Activated CD8-positive, alpha-beta memory T cell treated with anti-CD3 and anti-CD28 coated beads for 48 hours (primary cell): ENCODE measurements at regions not wholly inside any gene's neighbourhood (a gene's known extent, or its start where the extent isn't known, plus 50 kb on each side); places are given as distances from the start of the nearest gene placed in this dataset.
"Not testable (repeated sequence)": the region's sequence is repeated elsewhere in the genome, so short reads cannot be mapped to it uniquely, and the experiment has no call there.

ENCODE experiments used
- DNase-seq, 3 experiments: peaks; one replicate each; pipeline ENCODE4 v3.0.0-alpha.2; 2020; ENCODE audit warnings: low read depth in 2 of 3, low spot score in 2 of 3

GRCh38 chr7:142506601-142507000, 242.7 kb upstream of the PRSS1 start:
- no peak for DNase-seq

DNA sequence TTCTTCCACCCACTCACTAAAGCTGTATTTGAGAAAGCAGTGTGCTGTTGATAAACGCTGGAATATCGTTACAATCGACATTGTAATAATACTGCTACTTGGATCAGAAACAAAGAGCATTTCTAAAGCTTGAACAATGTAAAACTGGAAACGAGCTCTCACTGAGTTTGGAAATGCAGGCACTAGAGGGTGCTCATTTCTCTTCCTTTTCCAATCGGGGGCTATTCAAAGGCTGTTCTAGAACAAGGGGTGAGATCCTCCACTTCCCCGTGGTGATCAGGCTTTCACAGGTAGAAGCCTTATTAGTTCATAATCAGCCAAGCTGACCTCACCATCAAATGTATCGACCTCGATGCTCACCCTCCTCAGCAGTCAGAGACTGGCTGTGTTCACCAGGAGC, 245.3 kb upstream of the PRSS1 start:
- DNase-seq, result not testable (repeated sequence)

GRCh38 chr7:142503036-142503435, 245.2 kb upstream of the PRSS58 start:
- DNase-seq, result no peak

DNA sequence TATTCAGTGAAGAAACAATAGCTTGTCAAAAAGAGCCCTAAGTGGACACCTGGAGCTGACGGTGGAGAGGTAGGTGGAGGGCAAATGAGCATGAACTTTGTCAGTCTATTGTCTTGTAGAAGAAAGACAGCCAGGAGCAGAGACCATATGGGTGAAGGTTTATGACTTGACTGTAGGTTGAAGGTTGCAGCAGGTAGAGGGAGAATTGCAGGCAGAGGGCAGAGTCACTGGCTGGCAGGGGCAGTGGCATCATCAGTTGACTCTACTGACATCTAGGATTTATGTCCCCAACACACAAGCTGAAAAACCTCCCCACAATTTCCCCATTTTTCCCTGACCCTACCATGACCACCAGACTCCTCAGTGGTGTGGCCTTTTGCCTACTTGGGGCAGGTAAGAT, 243.6 kb upstream of the PRSS58 start:
- DNase-seq, result no peak

GRCh38 chr7:142500366-142500765, 242.5 kb upstream of the PRSS58 start:
- DNase-seq, result no peak

- no peak for DNase-seq
These were observed 241.8 kb upstream of the PRSS58 start for GRCh38 chr7:142499635-142500034.

DNA sequence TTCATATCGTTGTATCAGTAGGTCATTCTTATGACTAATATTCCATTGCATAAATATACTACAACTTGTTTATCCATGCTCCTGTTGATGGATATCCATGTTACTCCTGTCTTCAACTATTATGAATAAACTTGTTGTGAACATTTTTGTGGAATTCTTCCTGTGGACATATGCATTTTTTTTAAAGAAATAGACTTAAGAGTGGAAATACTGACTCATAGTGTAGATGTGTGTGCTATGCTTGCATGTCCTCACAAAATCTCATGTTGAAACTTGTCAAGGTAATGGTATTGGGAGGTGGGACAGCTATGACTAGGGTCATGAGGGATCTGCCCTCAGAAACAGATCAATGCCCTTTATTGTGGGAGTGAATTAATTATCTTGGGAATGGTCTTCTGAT, 240.5 kb upstream of the PRSS58 start:
- DNase-seq, result no peak

- no peak for DNase-seq
These were observed 238.7 kb upstream of the PRSS58 start for GRCh38 chr7:142496545-142496991.

GRCh38 chr7:142495879-142496278, 238.0 kb upstream of the PRSS58 start:
- not testable (repeated sequence) for DNase-seq

GRCh38 chr7:142495301-142495700, 237.4 kb upstream of the PRSS58 start:
- not testable (repeated sequence) for DNase-seq

DNA sequence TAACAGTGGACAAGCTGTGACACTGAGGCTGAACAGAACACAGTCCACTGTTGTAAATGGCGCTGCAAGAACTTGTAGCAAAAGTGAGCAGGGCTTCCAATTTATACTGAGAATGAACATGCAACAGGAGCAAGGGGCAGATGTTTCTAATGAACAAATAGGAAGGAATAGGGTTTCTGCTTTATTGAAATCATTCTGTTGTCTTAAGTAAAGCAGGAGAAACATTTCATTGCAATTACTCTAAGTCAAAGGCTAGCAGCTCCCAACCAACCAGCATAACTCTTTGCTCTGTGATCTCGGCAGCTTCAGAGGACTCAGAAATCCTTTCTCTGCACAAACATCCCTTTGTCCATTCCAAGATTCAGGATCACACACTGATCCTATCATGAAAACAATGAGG, 236.2 kb upstream of the PRSS58 start:
- no peak for DNase-seq

GRCh38 chr7:142488842-142489241, 231.0 kb upstream of the PRSS58 start:
- DNase-seq, result no peak

GRCh38 chr7:142488036-142488633, 230.3 kb upstream of the PRSS58 start:
- no peak for DNase-seq

GRCh38 chr7:142487565-142487964, 229.7 kb upstream of the PRSS58 start:
- not testable (repeated sequence) for DNase-seq

GRCh38 chr7:142487124-142487523, 229.3 kb upstream of the PRSS58 start:
- DNase-seq, result no peak

DNA sequence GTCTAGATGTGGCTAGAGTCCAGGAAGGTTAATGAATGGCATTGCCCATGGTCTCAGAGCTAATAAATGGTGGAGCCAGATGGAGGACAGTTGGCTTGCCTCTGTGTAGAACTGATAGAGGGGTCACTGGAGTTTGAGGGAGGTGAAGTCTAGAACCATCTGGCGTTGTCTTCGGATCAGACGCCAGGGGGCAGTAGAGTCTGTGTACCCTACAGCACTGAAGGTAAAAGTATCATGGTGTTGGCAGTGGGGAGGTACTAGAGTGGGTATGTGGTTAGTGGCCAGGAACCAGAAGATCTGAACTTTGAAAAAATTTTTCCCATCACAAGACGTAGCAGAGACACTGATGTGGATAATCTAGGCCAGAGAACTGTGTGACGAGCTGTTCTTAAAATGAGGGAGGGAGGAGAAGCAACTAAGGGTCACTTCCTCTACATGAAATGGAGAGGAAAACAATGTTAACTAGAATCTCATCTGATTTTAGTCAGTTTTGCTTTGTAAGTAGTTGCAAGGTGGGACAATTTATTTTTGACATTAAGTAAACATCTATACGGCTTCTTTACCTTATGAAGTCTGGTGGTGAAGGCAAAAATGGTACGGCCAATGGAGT, 227.9 kb upstream of the PRSS58 start:
- no peak for DNase-seq

DNA sequence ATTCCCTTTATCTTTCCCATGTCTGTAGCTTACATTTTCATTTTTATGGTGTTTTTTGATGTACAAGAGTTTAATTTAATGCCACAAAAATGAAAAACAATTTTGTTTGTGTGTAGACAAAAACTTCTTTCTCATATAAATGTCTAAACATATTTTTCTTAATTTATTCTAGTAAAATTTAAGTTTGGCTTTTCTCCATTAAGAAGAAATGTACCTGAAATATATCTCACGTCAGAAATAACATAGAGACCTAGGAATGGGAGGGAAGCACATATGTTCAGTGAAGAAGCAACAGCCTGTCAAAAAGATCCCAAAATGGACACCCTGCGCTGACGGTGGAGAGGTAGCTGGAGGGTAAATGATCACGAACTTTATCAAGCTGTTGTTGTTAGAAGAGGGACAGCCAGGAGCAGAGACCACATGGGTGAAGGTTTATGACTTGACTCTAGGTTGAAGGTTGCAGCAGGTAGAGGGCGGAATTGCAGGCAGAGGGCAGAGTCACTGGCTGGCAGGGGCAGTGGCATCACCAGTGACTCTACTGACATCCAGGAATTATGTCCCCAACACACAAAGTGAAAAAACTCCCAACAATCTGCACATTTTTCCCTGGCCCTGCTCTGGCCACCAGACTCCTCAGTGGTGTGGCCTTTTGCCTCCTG, 225.9 kb upstream of the PRSS58 start:
- DNase-seq, result no peak

DNA sequence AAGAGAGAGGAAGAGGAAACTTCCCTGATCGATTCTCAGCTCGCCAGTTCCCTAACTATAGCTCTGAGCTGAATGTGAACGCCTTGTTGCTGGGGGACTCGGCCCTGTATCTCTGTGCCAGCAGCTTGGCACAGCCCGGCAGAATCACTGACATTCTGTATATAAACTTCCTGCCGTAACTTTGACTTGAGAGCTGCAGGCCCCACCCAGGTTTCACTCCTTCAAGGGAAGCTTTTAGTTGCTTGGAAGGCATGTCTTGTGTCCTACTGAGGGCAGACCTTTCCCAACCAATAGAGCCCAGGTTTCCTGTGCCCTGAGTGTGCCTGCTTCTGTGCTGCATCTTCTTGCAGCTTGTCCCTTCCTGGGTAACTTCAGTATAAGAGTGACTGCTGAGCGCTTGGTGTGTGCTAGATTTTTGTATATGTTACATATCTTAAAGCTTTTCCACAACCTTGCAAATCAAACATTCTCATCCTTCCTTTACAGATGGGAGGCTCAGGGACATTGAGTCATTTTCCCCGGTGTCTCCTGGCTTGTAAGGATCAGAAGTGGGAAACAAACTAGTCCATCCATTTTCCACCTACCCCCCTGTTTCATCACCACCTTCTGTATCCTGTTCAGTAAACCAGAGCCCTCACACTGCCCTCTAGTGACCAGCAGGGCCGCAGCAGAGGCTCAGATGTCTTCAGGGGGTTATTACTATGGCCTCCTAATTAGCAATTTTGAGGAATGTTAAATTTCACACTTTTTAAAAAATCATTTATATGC, 225.2 kb upstream of the PRSS58 start:
- DNase-seq, result no peak

- no peak for DNase-seq
These were observed 223.7 kb upstream of the PRSS58 start for GRCh38 chr7:142481548-142481947.

GRCh38 chr7:142478479-142479220, 220.8 kb upstream of the PRSS58 start:
- no peak for DNase-seq

GRCh38 chr7:142477801-142478200, 219.9 kb upstream of the PRSS58 start:
- DNase-seq, result not testable (repeated sequence)
